IPS DF 6.9 (cell line): ENCODE measurements at regions not wholly inside any gene's neighbourhood (a gene's known extent, or its start where the extent isn't known, plus 50 kb on each side); places are given as distances from the start of the nearest gene placed in this dataset.
"Not testable (repeated sequence)": the region's sequence is repeated elsewhere in the genome, so short reads cannot be mapped to it uniquely, and the experiment has no call there.

Experiments
- DNase-seq: peaks from one replicate; pipeline ENCODE4 v3.0.0-alpha.2; 2013; ENCODE audit warnings: low read depth, low spot score
- H3K27ac ChIP-seq: one replicate; pipeline ENCODE4 v1.5.1; 2013; ENCODE audit warnings: low read length, control low read depth
- H3K27me3 ChIP-seq: 2 replicates; pipeline ENCODE4 v1.6.1; 2013; ENCODE audit warnings: mild to moderate bottlenecking, low read length; ENCODE audit not compliant: control insufficient read depth, insufficient read depth
- H3K36me3 ChIP-seq: 2 replicates; pipeline ENCODE4 v1.6.1; 2013; ENCODE audit warnings: low read length; ENCODE audit not compliant: control insufficient read depth, insufficient read depth
- H3K4me1 ChIP-seq: 2 replicates; pipeline ENCODE4 v1.6.1; 2013; ENCODE audit warnings: low read length; ENCODE audit not compliant: control insufficient read depth, insufficient read depth
- H3K4me3 ChIP-seq: 2 replicates; pipeline ENCODE4 v1.5.1; 2013; ENCODE audit warnings: mild to moderate bottlenecking, low read length
- H3K9me3 ChIP-seq: 2 replicates; pipeline ENCODE4 v1.6.1; 2013; ENCODE audit warnings: low read length, inconsistent platforms; ENCODE audit not compliant: control insufficient read depth, insufficient read depth
- WGBS: extraction: QIAGEN DNeasy Blood & Tissue Kit; methylation state at CpG from one replicate; pipeline ENCODE4 v1.1.7; 2013; ENCODE audit warnings: mixed read lengths, missing lambda C conversion rate; ENCODE audit not compliant: insufficient read length, insufficient coverage; 5-methylcytosine and 5-hydroxymethylcytosine counted together

GRCh38 chr17:55996826-55997225 lies 156.4 kb upstream of the ANKFN1 start:
- H3K36me3 ChIP-seq = no peaks in the 10 kb centered on the region
- no peaks in the 10 kb centered on the region for H3K27me3 ChIP-seq
- H3K9me3 ChIP-seq = 0 out of 2 replicates have a peak, but pooled peaks cover 2% of the 10 kb centered on the region
- H3K4me1 ChIP-seq = no peaks in the 10 kb centered on the region
- DNase-seq = no peak
- no CpG with 5 or more reads among the region's 2 CpGs for WGBS
- no peak overlapping the region for H3K27ac ChIP-seq
- H3K4me3 ChIP-seq = no peak overlapping the region

- WGBS = no CpG with 5 or more reads among the region's 3 CpGs
- DNase-seq = no peak
- no peaks in the 10 kb centered on the region for H3K4me1 ChIP-seq
- no peaks in the 10 kb centered on the region for H3K9me3 ChIP-seq
- H3K27ac ChIP-seq = no peak overlapping the region
- H3K36me3 ChIP-seq = no peaks in the 10 kb centered on the region
- H3K4me3 ChIP-seq = no peak overlapping the region
- H3K27me3 ChIP-seq = no peaks in the 10 kb centered on the region
These were observed 152.9 kb upstream of the ANKFN1 start for GRCh38 chr17:56000411-56000810.

GRCh38 chr17:56002656-56003055 lies 150.6 kb upstream of the ANKFN1 start:
- H3K4me1 ChIP-seq, H3K9me3 ChIP-seq, H3K36me3 ChIP-seq, H3K27ac ChIP-seq, H3K4me3 ChIP-seq, H3K27me3 ChIP-seq, DNase-seq: not testable (repeated sequence)
- no CpG with 5 or more reads among the region's 8 CpGs for WGBS

GRCh38 chr17:56009795-56010651 lies 143.3 kb upstream of the ANKFN1 start:
- no CpG with 5 or more reads among the region's 5 CpGs for WGBS
- H3K4me1 ChIP-seq = no peaks in the 10 kb centered on the region; the same call in 1 of the 2 replicates
- H3K27ac ChIP-seq = no peak overlapping the region
- no peaks in the 10 kb centered on the region for H3K9me3 ChIP-seq
- no peaks in the 10 kb centered on the region; the same call in 1 of the 2 replicates for H3K27me3 ChIP-seq
- no peak for DNase-seq
- H3K4me3 ChIP-seq = no peak overlapping the region
- no peaks in the 10 kb centered on the region for H3K36me3 ChIP-seq

- H3K27ac ChIP-seq = no peak overlapping the region
- H3K36me3 ChIP-seq = no peaks in the 10 kb centered on the region
- H3K4me1 ChIP-seq = no peaks in the 10 kb centered on the region; the same call in 1 of the 2 replicates
- DNase-seq = no peak
- no peaks in the 10 kb centered on the region for H3K9me3 ChIP-seq
- WGBS = no CpG with 5 or more reads among the region's 4 CpGs
- no peak overlapping the region for H3K4me3 ChIP-seq
- no peaks in the 10 kb centered on the region; the same call in 1 of the 2 replicates for H3K27me3 ChIP-seq
These were observed 141.7 kb upstream of the ANKFN1 start for GRCh38 chr17:56011406-56012131.

- Histone ChIP-seq H3K9me3 (no peaks in the 10 kb centered on the region), H3K27ac (no peak overlapping the region), H3K27me3 (no peaks in the 10 kb centered on the region), H3K36me3 (no peaks in the 10 kb centered on the region), H3K4me3 (no peak overlapping the region), H3K4me1 (no peaks in the 10 kb centered on the region)
- no CpG with 5 or more reads among the region's 3 CpGs for whole genome bisulfite sequencing
- no peak for DNase-seq
These were observed 135.1 kb upstream of the ANKFN1 start for GRCh38 chr17:56018211-56018610.

- Histone ChIP-seq H3K27me3 (no peaks in the 10 kb centered on the region), H3K36me3 (no peaks in the 10 kb centered on the region), H3K4me3 (no peak overlapping the region), H3K27ac (no peak overlapping the region), H3K4me1 (no peaks in the 10 kb centered on the region), H3K9me3 (no peaks in the 10 kb centered on the region)
- WGBS = no CpG with 5 or more reads among the region's 2 CpGs
- DNase-seq = no peak
These were observed 132.9 kb upstream of the ANKFN1 start for GRCh38 chr17:56020369-56020768.

- no CpG with 5 or more reads among the region's 6 CpGs for WGBS
- Histone ChIP-seq H3K36me3 (no peaks in the 10 kb centered on the region), H3K4me1 (no peaks in the 10 kb centered on the region), H3K4me3 (no peak overlapping the region), H3K9me3 (no peaks in the 10 kb centered on the region), H3K27me3 (no peaks in the 10 kb centered on the region), H3K27ac (no peak overlapping the region)
- no peak for DNase-seq
These were observed 131.5 kb upstream of the ANKFN1 start for GRCh38 chr17:56021681-56022190.

GRCh38 chr17:56023851-56024250 lies 129.4 kb upstream of the ANKFN1 start:
- WGBS = no CpG with 5 or more reads among the region's 2 CpGs
- Histone ChIP-seq H3K4me3 (no peak overlapping the region), H3K36me3 (no peaks in the 10 kb centered on the region), H3K4me1 (no peaks in the 10 kb centered on the region), H3K27me3 (no peaks in the 10 kb centered on the region), H3K9me3 (no peaks in the 10 kb centered on the region), H3K27ac (no peak overlapping the region)
- DNase-seq = no peak

- Histone ChIP-seq H3K27ac (no peak overlapping the region), H3K4me1 (no peaks in the 10 kb centered on the region), H3K4me3 (no peak overlapping the region), H3K9me3 (no peaks in the 10 kb centered on the region), H3K36me3 (no peaks in the 10 kb centered on the region), H3K27me3 (no peaks in the 10 kb centered on the region)
- no peak for DNase-seq
- no CpG with 5 or more reads among the region's 2 CpGs for WGBS
These were observed 126.4 kb upstream of the ANKFN1 start for GRCh38 chr17:56026915-56027314.
